HCT116 (cell line): ENCODE measurements at regions not wholly inside any gene's neighbourhood (a gene's known extent, or its start where the extent isn't known, plus 50 kb on each side); places are given as distances from the start of the nearest gene placed in this dataset.

Source experiments
- ATAC-seq: fragments of 200-7000 bp; cut with Tn5 transposase; 2 replicates; pipeline ENCODE4 v1.9.1; 2020; ENCODE audit warnings: mild to moderate bottlenecking, moderate library complexity
- BruUV-seq: library from RNA; stranded (reverse); fragments of 400-500 nt; replicated peaks from 2 replicates; lab custom pipeline; 2021; lab: Mats Ljungman, UMichigan
- CTCF ChIA-PET: fragments of 300-600 bp; sonication (Branson Sonifier 250); formaldehyde crosslinking; loops from one replicate; lab custom pipeline; 2021; ENCODE audit warnings: antibody characterized with exemption; lab: Charles Lee
- POLR2A ChIA-PET: fragments of 300-600, 350-600 bp; sonication (Branson Sonifier 250); formaldehyde crosslinking; loops from one replicate; lab custom pipeline; 2021; ENCODE audit warnings: antibody characterized with exemption; lab: Charles Lee
- RAD21 ChIA-PET, 2 experiments: fragments of 300-600 bp; sonication (Branson Sonifier 250); formaldehyde crosslinking; loops; one replicate each; lab custom pipeline; 2023; ENCODE audit warnings: low total read pairs in 2 of 2; ENCODE audit not compliant: uncharacterized antibody in 2 of 2, unreplicated experiment in 2 of 2, low non-redundant PET in 1 of 2; lab: Charles Lee
- DNase-seq: peaks from one replicate; pipeline ENCODE4 v3.0.0-alpha.2; 2010; ENCODE audit warnings: low read depth, low spot score
- H2AFZ ChIP-seq: fragments of 200-600 bp; shearing (Covaris generic), sonication (generic); 2 replicates; pipeline ENCODE4 v1.6.1; 2017; ENCODE audit warnings: low read depth, mixed run types, mixed read lengths, antibody characterized with exemption, low read length; ENCODE audit not compliant: poor library complexity, severe bottlenecking
- H3K27ac ChIP-seq: 2 replicates; pipeline ENCODE4 v1.5.1; 2012; ENCODE audit warnings: low read depth, low read length
- H3K27me3 ChIP-seq: fragments of 200-600 bp; sonication (generic); 2 replicates; pipeline ENCODE4 v1.6.1; 2016; ENCODE audit warnings: mixed run types, low read length, mixed read lengths; ENCODE audit not compliant: insufficient read depth
- H3K36me3 ChIP-seq, 2 experiments: fragments of 200-500 bp in 1 of 2; fragments of 200-600 bp in 1 of 2; sonication (Bioruptor generic) in 1 of 2; sonication (generic) in 1 of 2; 2 replicates each; pipeline versions ENCODE4 v1.5.1 to v1.6.1; 2014 to 2016; ENCODE audit warnings: low read length in 2 of 2, inconsistent platforms in 1 of 2, mixed read lengths in 1 of 2, mixed run types in 1 of 2; ENCODE audit not compliant: insufficient read depth in 2 of 2, control insufficient read depth in 1 of 2
- H3K4me1 ChIP-seq, 2 experiments: fragments of 200-600 bp in 1 of 2; sonication (generic) in 1 of 2; 2 replicates each; pipeline versions ENCODE4 v1.5.1 to v1.6.1; 2012 to 2017; ENCODE audit warnings: low read length in 2 of 2, inconsistent platforms in 1 of 2, mild to moderate bottlenecking in 1 of 2, mixed read lengths in 1 of 2, mixed run types in 1 of 2, moderate library complexity in 1 of 2; ENCODE audit not compliant: insufficient read depth in 2 of 2, control insufficient read depth in 1 of 2
- H3K4me2 ChIP-seq: fragments of 200-600 bp; sonication (generic); 2 replicates; pipeline ENCODE4 v1.6.1; 2017; ENCODE audit warnings: mixed run types, low read length, mixed read lengths
- H3K4me3 ChIP-seq, 2 experiments: fragments of 200-600 bp in 1 of 2; sonication (generic) in 1 of 2; replicated peaks in 1 of 2; 2 replicates each; pipeline ENCODE4 v1.5.1; 2011 to 2016; ENCODE audit warnings: low read length in 2 of 2, control low read depth in 1 of 2, low read depth in 1 of 2, mild to moderate bottlenecking in 1 of 2, mixed read lengths in 1 of 2, mixed run types in 1 of 2
- H3K79me2 ChIP-seq: fragments of 200-600 bp; sonication (generic); 2 replicates; pipeline ENCODE4 v1.6.1; 2017; ENCODE audit warnings: mild to moderate bottlenecking, mixed run types, low read length, moderate library complexity, mixed read lengths; ENCODE audit not compliant: insufficient read depth
- H3K9ac ChIP-seq: fragments of 200-600 bp; sonication (generic); 2 replicates; pipeline ENCODE4 v1.6.1; 2016; ENCODE audit warnings: low read length, mixed read lengths
- H3K9me2 ChIP-seq: fragments of 200-600 bp; sonication (generic), shearing (Covaris generic); 2 replicates; pipeline ENCODE4 v1.6.1; 2017; ENCODE audit warnings: mixed run types, mild to moderate bottlenecking, moderate library complexity; ENCODE audit not compliant: insufficient read depth
- H3K9me3 ChIP-seq, 2 experiments: fragments of 200-500 bp in 1 of 2; fragments of 200-600 bp in 1 of 2; sonication (Bioruptor generic) in 1 of 2; sonication (generic) in 1 of 2; 2 replicates each; pipeline ENCODE4 v1.6.1; 2014 to 2017; ENCODE audit warnings: low read length in 2 of 2, mixed read lengths in 2 of 2, inconsistent platforms in 1 of 2, low read depth in 1 of 2, mild to moderate bottlenecking in 1 of 2, mixed run types in 1 of 2, moderate library complexity in 1 of 2; ENCODE audit not compliant: control insufficient read depth in 1 of 2, insufficient read depth in 1 of 2
- H4K20me1 ChIP-seq: fragments of 200-600 bp; sonication (generic), shearing (Covaris generic); 2 replicates; pipeline ENCODE4 v1.6.1; 2017; ENCODE audit warnings: mixed run types, mild to moderate bottlenecking, moderate library complexity; ENCODE audit not compliant: insufficient read depth
- CBX3 ChIP-seq: IDR thresholded peaks from 2 replicates; pipeline ENCODE4 v1.6.1; 2012; ENCODE audit warnings: low read depth
- CEBPB ChIP-seq: IDR thresholded peaks from 2 replicates; pipeline ENCODE4 v1.6.1; 2012; ENCODE audit warnings: low read depth
- ELF1 ChIP-seq: IDR thresholded peaks from 2 replicates; pipeline ENCODE4 v1.6.1; 2012; ENCODE audit warnings: low read depth, borderline replicate concordance
- EZH2 ChIP-seq: fragments of 200-600 bp; sonication (generic); IDR thresholded peaks from 2 replicates; pipeline ENCODE4 v1.6.1; 2017; ENCODE audit warnings: antibody characterized with exemption, mixed run types
- EZH2phosphoT487 ChIP-seq: fragments of 200-600 bp; IDR thresholded peaks from 2 replicates; pipeline ENCODE4 v1.6.1; 2018; ENCODE audit warnings: antibody characterized with exemption, borderline replicate concordance
- FOSL1 ChIP-seq: IDR thresholded peaks from 2 replicates; pipeline ENCODE4 v1.6.1; 2012; ENCODE audit warnings: low read depth
- MAX ChIP-seq: IDR thresholded peaks from 2 replicates; pipeline ENCODE4 v1.6.1; 2012
- POLR2A ChIP-seq: IDR thresholded peaks from 2 replicates; pipeline ENCODE4 v1.7.0; 2011; ENCODE audit warnings: borderline replicate concordance; ENCODE audit not compliant: insufficient read depth, insufficient read length; ENCODE audit errors: extremely low read depth
- POLR2AphosphoS5 ChIP-seq: IDR thresholded peaks from 2 replicates; pipeline ENCODE4 v1.6.1; 2011; ENCODE audit warnings: mild to moderate bottlenecking, low read depth, low read length, moderate library complexity
- SIN3A ChIP-seq: IDR thresholded peaks from 2 replicates; pipeline ENCODE4 v1.6.1; 2012; ENCODE audit warnings: low read depth
- SP1 ChIP-seq: IDR thresholded peaks from 2 replicates; pipeline ENCODE4 v1.6.1; 2012; ENCODE audit warnings: low read depth
- SRF ChIP-seq: IDR thresholded peaks from 2 replicates; pipeline ENCODE4 v1.6.1; 2012; ENCODE audit warnings: low read depth
- TCF7L2 ChIP-seq: IDR thresholded peaks from 2 replicates; pipeline ENCODE4 v1.7.0; 2011; ENCODE audit warnings: borderline replicate concordance, inconsistent platforms; ENCODE audit not compliant: insufficient read depth, insufficient read length; ENCODE audit errors: extremely low read depth
- YY1 ChIP-seq: IDR thresholded peaks from 2 replicates; pipeline ENCODE4 v1.6.1; 2011; ENCODE audit warnings: low read length, low read depth, moderate library complexity, mild to moderate bottlenecking; ENCODE audit not compliant: insufficient replicate concordance; ENCODE audit errors: extremely low read depth
- ZFX ChIP-seq: fragments of 450-650 bp; IDR thresholded peaks from 2 replicates; pipeline ENCODE4 v1.6.1; 2017
- ZNF274 ChIP-seq: fragments of 200-500 bp; sonication (Bioruptor generic); IDR thresholded peaks from 2 replicates; pipeline ENCODE4 v1.6.1; 2014; ENCODE audit warnings: mild to moderate bottlenecking, low read depth, low read length, inconsistent platforms
- intact Hi-C: fragments of 100-400 bp; cut with micrococcal nuclease; formaldehyde crosslinking; loops from 2 replicates; pipeline ENCODE4 v1.10.0; 2022

GRCh38 chr16:11414815-11415775 lies 69.8 kb downstream of the RMI2 start:
- BruUV-seq, result no TSS peak

More at GRCh38 chr16:11414815-11415775, 69.8 kb downstream of the RMI2 start:
- H3K4me2 ChIP-seq, result no peak overlapping the region
- CTCF ChIA-PET, result no interaction called here
- intact Hi-C loops, result no loop called here
- H3K27ac ChIP-seq, result no peak overlapping the region
- no peaks in the 10 kb centered on the region for H3K9me3 ChIP-seq
- H3K4me1 ChIP-seq, result no peaks in the 10 kb centered on the region
- no peak for ATAC-seq
- H3K9me2 ChIP-seq, result no peaks in the 10 kb centered on the region
- H2AFZ ChIP-seq, result no peak overlapping the region
- no peak for TF ChIP-seq SP1
- no peak for TF ChIP-seq ZNF274
- no peak for TF ChIP-seq EZH2phosphoT487
- no peak for TF ChIP-seq POLR2AphosphoS5
- no peak for TF ChIP-seq CEBPB
- TF ChIP-seq SRF, result no peak
- TF ChIP-seq CBX3, result no peak
- no peak for TF ChIP-seq ZFX
- TF ChIP-seq ELF1, result no peak
- no peak for TF ChIP-seq TCF7L2
- TF ChIP-seq SIN3A, result no peak
- no peak for TF ChIP-seq POLR2A
- no peak for TF ChIP-seq MAX
- no peak for TF ChIP-seq EZH2
- no peak for TF ChIP-seq YY1
- TF ChIP-seq FOSL1, result no peak
- TF ChIP-seq, all 23 proteins: peak for 0
- Histone ChIP-seq H3K79me2 (no peaks in the 10 kb centered on the region), H4K20me1 (no peaks in the 10 kb centered on the region), H3K4me3 (no peak overlapping the region), H3K36me3 (no peaks in the 10 kb centered on the region), H3K27me3 (no peaks in the 10 kb centered on the region), H3K9ac (no peak overlapping the region)
- ChIA-PET POLR2A (no interaction called here), RAD21 (no interaction called here)
- DNase-seq, result no peak
